ENCODE measurements at regions not wholly inside any gene's neighbourhood (a gene's known extent, or its start where the extent isn't known, plus 50 kb on each side); places are given as distances from the start of the nearest gene placed in this dataset.

GRCh38 chr4:110826656-110827055 lies 203.8 kb upstream of the PITX2 start:
- no peak for DNase-seq
- no peak for TF ChIP-seq CTCF (IDR thresholded peaks at IDR 0.05)
- TF ChIP-seq POLR2A (IDR thresholded peaks at IDR 0.05): no peak
- no peak overlapping the region for H3K4me3 ChIP-seq

GRCh38 chr4:110830461-110830860 lies 207.6 kb upstream of the PITX2 start:
- Histone ChIP-seq H3K4me3 (no peak overlapping the region), H3K36me3 (no peaks in the 10 kb centered on the region), H3K4me1 (no peaks in the 10 kb centered on the region), H3K27ac (no peak overlapping the region), H3K27me3 (no peaks in the 10 kb centered on the region), H3K9me3 (no peaks in the 10 kb centered on the region)
- TF ChIP-seq CTCF (IDR thresholded peaks at IDR 0.05) (no peak), POLR2A (IDR thresholded peaks at IDR 0.05) (no peak)
- ATAC-seq (peak in 1 of 4 donors; percentile 44), DNase-seq (no peak)
- 25% methylated on average over 2 of the region's 2 CpGs for WGBS (ENCODE audit: insufficient coverage, low coverage, low lambda C conversion rate, missing lambda C conversion rate)
- intact Hi-C loops (cut with DNase I): no loop called here

More at GRCh38 chr4:110826656-110827055, 203.8 kb upstream of the PITX2 start:
- Histone ChIP-seq H3K27ac (no peak overlapping the region), H3K9me3 (no peaks in the 10 kb centered on the region), H3K4me1 (no peaks in the 10 kb centered on the region), H3K27me3 (no peaks in the 10 kb centered on the region), H3K36me3 (no peaks in the 10 kb centered on the region)
- 54% methylated on average over 8 of the region's 8 CpGs for WGBS (ENCODE audit: insufficient coverage, low coverage, low lambda C conversion rate, missing lambda C conversion rate)
- intact Hi-C loops (cut with DNase I): no loop called here
- ATAC-seq: no peak

DNA sequence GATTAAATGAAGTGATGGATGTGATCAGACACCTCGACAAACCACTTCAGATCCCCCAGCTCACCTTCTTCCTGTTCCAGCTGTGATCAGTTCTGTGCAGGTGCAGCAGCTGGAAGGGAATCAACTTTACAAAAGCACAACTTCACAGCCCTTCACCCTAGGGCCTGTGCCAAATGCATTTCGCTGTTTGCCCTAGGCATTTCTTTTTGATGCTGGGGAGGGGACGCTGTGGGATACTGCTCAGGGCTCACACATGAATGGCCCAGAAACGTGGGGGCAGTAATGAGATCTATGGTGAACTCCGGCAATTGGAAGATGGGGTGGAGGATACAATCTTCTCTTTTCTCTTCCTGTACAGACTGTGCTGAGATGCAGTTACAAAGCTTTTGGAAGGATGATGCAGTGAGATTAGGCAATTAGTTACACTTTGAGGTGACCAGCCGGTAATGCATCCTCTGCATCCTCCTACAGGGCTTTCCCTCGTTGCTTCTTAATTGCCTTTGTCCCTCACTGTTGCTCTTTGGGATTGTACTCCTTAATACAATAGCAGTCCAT lies 215.1 kb upstream of the PITX2 start:
- Histone ChIP-seq H3K4me1 (no peaks in the 10 kb centered on the region), H3K9me3 (no peaks in the 10 kb centered on the region), H3K27ac (no peak overlapping the region), H3K36me3 (no peaks in the 10 kb centered on the region), H3K4me3 (no peak overlapping the region), H3K27me3 (no peaks in the 10 kb centered on the region)
- TF ChIP-seq POLR2A (IDR thresholded peaks at IDR 0.05) (no peak), CTCF (IDR thresholded peaks at IDR 0.05) (no peak)
- WGBS (ENCODE audit: insufficient coverage, low coverage, low lambda C conversion rate, missing lambda C conversion rate): 38% methylated on average over 7 of the region's 7 CpGs
- ATAC-seq (no peak), DNase-seq (no peak)
- intact Hi-C loops (cut with DNase I): no loop called here

- Histone ChIP-seq H3K27me3 (no peaks in the 10 kb centered on the region), H3K36me3 (no peaks in the 10 kb centered on the region), H3K4me1 (no peaks in the 10 kb centered on the region), H3K4me3 (no peak overlapping the region), H3K9me3 (no peaks in the 10 kb centered on the region), H3K27ac (no peak overlapping the region)
- WGBS (ENCODE audit: insufficient coverage, low coverage, low lambda C conversion rate, missing lambda C conversion rate): 68% methylated on average over 2 of the region's 2 CpGs
- TF ChIP-seq POLR2A (IDR thresholded peaks at IDR 0.05) (no peak), CTCF (IDR thresholded peaks at IDR 0.05) (no peak)
- ATAC-seq (no peak), DNase-seq (no peak)
- intact Hi-C loops (cut with DNase I): no loop called here
These were observed 217.4 kb upstream of the PITX2 start for GRCh38 chr4:110840221-110840654.

- no peak overlapping the region for H3K27ac ChIP-seq
- DNase-seq: no peak
- WGBS (ENCODE audit: insufficient coverage, low coverage, low lambda C conversion rate, missing lambda C conversion rate): 50% methylated on average over 1 of the region's 1 CpG
- no peaks in the 10 kb centered on the region for H3K36me3 ChIP-seq
- no peaks in the 10 kb centered on the region for H3K27me3 ChIP-seq
- no peaks in the 10 kb centered on the region for H3K9me3 ChIP-seq
- no peak overlapping the region for H3K4me3 ChIP-seq
- no peak for ATAC-seq
- H3K4me1 ChIP-seq: no peaks in the 10 kb centered on the region
- no peak for TF ChIP-seq POLR2A (IDR thresholded peaks at IDR 0.05)
- no peak for TF ChIP-seq CTCF (IDR thresholded peaks at IDR 0.05)
- intact Hi-C loops (cut with DNase I): no loop called here
These were observed 225.9 kb upstream of the PITX2 start for GRCh38 chr4:110848787-110849186.

Measured in right lobe of liver (tissue), 6 donors.